ENCODE measurements at regions not wholly inside any gene's neighbourhood (a gene's known extent, or its start where the extent isn't known, plus 50 kb on each side); places are given as distances from the start of the nearest gene placed in this dataset.

- H3K9me3 ChIP-seq (ENCODE audit: control insufficient read depth, insufficient read depth, low read length): no peaks in the 10 kb centered on the region
- no peaks in the 10 kb centered on the region for H3K27me3 ChIP-seq (ENCODE audit: control insufficient read depth, insufficient read depth, low read length)
- H3K4me1 ChIP-seq (ENCODE audit: control insufficient read depth, insufficient read depth, low read length): no peaks in the 10 kb centered on the region
- no peaks in the 10 kb centered on the region for H3K36me3 ChIP-seq (ENCODE audit: control insufficient read depth, insufficient read depth, low read length)
- no CpG with 5 or more reads among the region's 1 CpG for WGBS (ENCODE audit: insufficient coverage, insufficient read length)
- no peak overlapping the region for H3K27ac ChIP-seq (ENCODE audit: low read length)
- H3K4me3 ChIP-seq (ENCODE audit: low read length): no peak overlapping the region
- DNase-seq (ENCODE audit: low read depth, low spot score): no peak
These were observed 258.4 kb upstream of the AKR1E2 start for GRCh38 chr10:4567637-4568036.

- Histone ChIP-seq H3K27me3 (ENCODE audit: control insufficient read depth, insufficient read depth, low read length) (no peaks in the 10 kb centered on the region), H3K4me1 (ENCODE audit: control insufficient read depth, insufficient read depth, low read length) (no peaks in the 10 kb centered on the region), H3K27ac (ENCODE audit: low read length) (no peak overlapping the region), H3K4me3 (ENCODE audit: low read length) (no peak overlapping the region), H3K36me3 (ENCODE audit: control insufficient read depth, insufficient read depth, low read length) (no peaks in the 10 kb centered on the region), H3K9me3 (ENCODE audit: control insufficient read depth, insufficient read depth, low read length) (no peaks in the 10 kb centered on the region)
- DNase-seq (ENCODE audit: low read depth, low spot score): no peak
- WGBS (ENCODE audit: insufficient coverage, insufficient read length): no CpG with 5 or more reads among the region's 2 CpGs
These were observed 260.0 kb upstream of the AKR1E2 start for GRCh38 chr10:4566011-4566410.

GRCh38 chr10:4561296-4561695 lies 264.7 kb upstream of the AKR1E2 start:
- H3K9me3 ChIP-seq (ENCODE audit: control insufficient read depth, insufficient read depth, low read length): no peaks in the 10 kb centered on the region
- no peak for DNase-seq (ENCODE audit: low read depth, low spot score)
- no CpG with 5 or more reads among the region's 5 CpGs for WGBS (ENCODE audit: insufficient coverage, insufficient read length)
- H3K27ac ChIP-seq (ENCODE audit: low read length): no peak overlapping the region
- H3K4me3 ChIP-seq (ENCODE audit: low read length): no peak overlapping the region
- no peaks in the 10 kb centered on the region for H3K27me3 ChIP-seq (ENCODE audit: control insufficient read depth, insufficient read depth, low read length)
- H3K36me3 ChIP-seq (ENCODE audit: control insufficient read depth, insufficient read depth, low read length): no peaks in the 10 kb centered on the region
- no peaks in the 10 kb centered on the region for H3K4me1 ChIP-seq (ENCODE audit: control insufficient read depth, insufficient read depth, low read length)

GRCh38 chr10:4557469-4557868 lies 268.5 kb upstream of the AKR1E2 start:
- WGBS (ENCODE audit: insufficient coverage, insufficient read length): no CpG with 5 or more reads among the region's 13 CpGs
- no peaks in the 10 kb centered on the region for H3K9me3 ChIP-seq (ENCODE audit: control insufficient read depth, insufficient read depth, low read length)
- H3K4me1 ChIP-seq (ENCODE audit: control insufficient read depth, insufficient read depth, low read length): no peaks in the 10 kb centered on the region

GRCh38 chr10:4556527-4556926 lies 269.5 kb upstream of the AKR1E2 start:
- Histone ChIP-seq H3K27me3 (ENCODE audit: control insufficient read depth, insufficient read depth, low read length) (no peaks in the 10 kb centered on the region), H3K27ac (ENCODE audit: low read length) (no peak overlapping the region), H3K4me3 (ENCODE audit: low read length) (no peak overlapping the region), H3K36me3 (ENCODE audit: control insufficient read depth, insufficient read depth, low read length) (no peaks in the 10 kb centered on the region), H3K9me3 (ENCODE audit: control insufficient read depth, insufficient read depth, low read length) (no peaks in the 10 kb centered on the region), H3K4me1 (ENCODE audit: control insufficient read depth, insufficient read depth, low read length) (no peaks in the 10 kb centered on the region)
- no peak for DNase-seq (ENCODE audit: low read depth, low spot score)

More at GRCh38 chr10:4557469-4557868, 268.5 kb upstream of the AKR1E2 start:
- Histone ChIP-seq H3K36me3 (ENCODE audit: control insufficient read depth, insufficient read depth, low read length) (no peaks in the 10 kb centered on the region), H3K27me3 (ENCODE audit: control insufficient read depth, insufficient read depth, low read length) (no peaks in the 10 kb centered on the region), H3K4me3 (ENCODE audit: low read length) (no peak overlapping the region), H3K27ac (ENCODE audit: low read length) (no peak overlapping the region)
- no peak for DNase-seq (ENCODE audit: low read depth, low spot score)

GRCh38 chr10:4555920-4556319 lies 270.1 kb upstream of the AKR1E2 start:
- Histone ChIP-seq H3K36me3 (ENCODE audit: control insufficient read depth, insufficient read depth, low read length) (no peaks in the 10 kb centered on the region), H3K4me1 (ENCODE audit: control insufficient read depth, insufficient read depth, low read length) (no peaks in the 10 kb centered on the region), H3K4me3 (ENCODE audit: low read length) (no peak overlapping the region), H3K27ac (ENCODE audit: low read length) (no peak overlapping the region), H3K9me3 (ENCODE audit: control insufficient read depth, insufficient read depth, low read length) (no peaks in the 10 kb centered on the region), H3K27me3 (ENCODE audit: control insufficient read depth, insufficient read depth, low read length) (no peaks in the 10 kb centered on the region)
- no peak for DNase-seq (ENCODE audit: low read depth, low spot score)
- WGBS (ENCODE audit: insufficient coverage, insufficient read length): no CpG with 5 or more reads among the region's 3 CpGs

GRCh38 chr10:4549139-4549653 lies 276.8 kb upstream of the AKR1E2 start:
- WGBS (ENCODE audit: insufficient coverage, insufficient read length): no CpG with 5 or more reads among the region's 2 CpGs
- Histone ChIP-seq H3K9me3 (ENCODE audit: control insufficient read depth, insufficient read depth, low read length) (no peaks in the 10 kb centered on the region), H3K36me3 (ENCODE audit: control insufficient read depth, insufficient read depth, low read length) (no peaks in the 10 kb centered on the region), H3K27me3 (ENCODE audit: control insufficient read depth, insufficient read depth, low read length) (no peaks in the 10 kb centered on the region), H3K27ac (ENCODE audit: low read length) (no peak overlapping the region), H3K4me1 (ENCODE audit: control insufficient read depth, insufficient read depth, low read length) (no peaks in the 10 kb centered on the region), H3K4me3 (ENCODE audit: low read length) (no peak overlapping the region)
- no peak for DNase-seq (ENCODE audit: low read depth, low spot score)

GRCh38 chr10:4546931-4547330 lies 279.1 kb upstream of the AKR1E2 start:
- no peaks in the 10 kb centered on the region for H3K4me1 ChIP-seq (ENCODE audit: control insufficient read depth, insufficient read depth, low read length)
- H3K9me3 ChIP-seq (ENCODE audit: control insufficient read depth, insufficient read depth, low read length): no peaks in the 10 kb centered on the region
- H3K27me3 ChIP-seq (ENCODE audit: control insufficient read depth, insufficient read depth, low read length): no peaks in the 10 kb centered on the region
- DNase-seq (ENCODE audit: low read depth, low spot score): no peak
- H3K27ac ChIP-seq (ENCODE audit: low read length): no peak overlapping the region
- H3K36me3 ChIP-seq (ENCODE audit: control insufficient read depth, insufficient read depth, low read length): no peaks in the 10 kb centered on the region
- WGBS (ENCODE audit: insufficient coverage, insufficient read length): no CpG with 5 or more reads among the region's 1 CpG
- H3K4me3 ChIP-seq (ENCODE audit: low read length): no peak overlapping the region

GRCh38 chr10:4546500-4546899 lies 279.5 kb upstream of the AKR1E2 start:
- H3K27ac ChIP-seq (ENCODE audit: low read length): no peak overlapping the region
- WGBS (ENCODE audit: insufficient coverage, insufficient read length): no CpG with 5 or more reads among the region's 7 CpGs
- H3K4me3 ChIP-seq (ENCODE audit: low read length): no peak overlapping the region
- no peaks in the 10 kb centered on the region for H3K9me3 ChIP-seq (ENCODE audit: control insufficient read depth, insufficient read depth, low read length)
- no peak for DNase-seq (ENCODE audit: low read depth, low spot score)
- no peaks in the 10 kb centered on the region for H3K27me3 ChIP-seq (ENCODE audit: control insufficient read depth, insufficient read depth, low read length)
- no peaks in the 10 kb centered on the region for H3K4me1 ChIP-seq (ENCODE audit: control insufficient read depth, insufficient read depth, low read length)
- H3K36me3 ChIP-seq (ENCODE audit: control insufficient read depth, insufficient read depth, low read length): no peaks in the 10 kb centered on the region

GRCh38 chr10:4545062-4545461 lies 280.9 kb upstream of the AKR1E2 start:
- no CpG with 5 or more reads among the region's 7 CpGs for WGBS (ENCODE audit: insufficient coverage, insufficient read length)
- H3K4me3 ChIP-seq (ENCODE audit: low read length): no peak overlapping the region
- no peaks in the 10 kb centered on the region for H3K4me1 ChIP-seq (ENCODE audit: control insufficient read depth, insufficient read depth, low read length)
- no peak for DNase-seq (ENCODE audit: low read depth, low spot score)
- H3K27me3 ChIP-seq (ENCODE audit: control insufficient read depth, insufficient read depth, low read length): no peaks in the 10 kb centered on the region
- H3K27ac ChIP-seq (ENCODE audit: low read length): no peak overlapping the region
- no peaks in the 10 kb centered on the region for H3K36me3 ChIP-seq (ENCODE audit: control insufficient read depth, insufficient read depth, low read length)
- H3K9me3 ChIP-seq (ENCODE audit: control insufficient read depth, insufficient read depth, low read length): no peaks in the 10 kb centered on the region; the same call in 1 of the 2 replicates

- H3K27me3 ChIP-seq (ENCODE audit: control insufficient read depth, insufficient read depth, low read length): no peaks in the 10 kb centered on the region
- H3K4me3 ChIP-seq (ENCODE audit: low read length): no peak overlapping the region
- no peaks in the 10 kb centered on the region for H3K36me3 ChIP-seq (ENCODE audit: control insufficient read depth, insufficient read depth, low read length)
- no peak for DNase-seq (ENCODE audit: low read depth, low spot score)
- no peak overlapping the region for H3K27ac ChIP-seq (ENCODE audit: low read length)
- H3K9me3 ChIP-seq (ENCODE audit: control insufficient read depth, insufficient read depth, low read length): no peaks in the 10 kb centered on the region; the same call in 1 of the 2 replicates
- H3K4me1 ChIP-seq (ENCODE audit: control insufficient read depth, insufficient read depth, low read length): no peaks in the 10 kb centered on the region
- no CpG with 5 or more reads among the region's 7 CpGs for whole genome bisulfite sequencing (ENCODE audit: insufficient coverage, insufficient read length)
These were observed 282.0 kb upstream of the AKR1E2 start for GRCh38 chr10:4543938-4544533.
